Activated CD4-positive, alpha-beta T cell treated with anti-CD3 and anti-CD28 coated beads, Interleukin-2, amount 10 ng/mL, durations not matched to agents 24 days and 14 days (primary cell): ENCODE measurements at regions not wholly inside any gene's neighbourhood (a gene's known extent, or its start where the extent isn't known, plus 50 kb on each side); places are given as distances from the start of the nearest gene placed in this dataset.

Source experiments
- DNase-seq: peaks from one replicate; pipeline ENCODE4 v3.0.0; 2022
- H3K27ac Mint-ChIP-seq: one replicate; pipeline ENCODE4 v1.8.0; 2022; ENCODE audit warnings: mild to moderate bottlenecking, mixed read lengths
- H3K27me3 Mint-ChIP-seq: one replicate; pipeline ENCODE4 v1.8.0; 2022; ENCODE audit warnings: mixed read lengths
- H3K36me3 Mint-ChIP-seq: one replicate; pipeline ENCODE4 v1.8.0; 2022; ENCODE audit warnings: low read depth, mild to moderate bottlenecking, mixed read lengths
- H3K4me1 Mint-ChIP-seq: one replicate; pipeline ENCODE4 v1.8.0; 2021; ENCODE audit warnings: mixed read lengths
- H3K4me3 Mint-ChIP-seq: one replicate; pipeline ENCODE4 v1.8.0; 2022; ENCODE audit warnings: mild to moderate bottlenecking, moderate library complexity, mixed read lengths
- H3K9me3 Mint-ChIP-seq: one replicate; pipeline ENCODE4 v1.8.0; 2021; ENCODE audit warnings: mixed read lengths
- intact Hi-C: fragments of 100-400 bp; cut with micrococcal nuclease; formaldehyde crosslinking; loops from one replicate; pipeline ENCODE4 v1.15.1; 2023

GRCh38 chr18:27428716-27429475, 243.8 kb upstream of the CHST9 start:
- no peak for DNase-seq
- intact Hi-C loops: no loop called here
- no peaks in the 10 kb centered on the region for H3K4me1 Mint-ChIP-seq
- no peak overlapping the region for H3K27ac Mint-ChIP-seq
- no peaks in the 10 kb centered on the region for H3K27me3 Mint-ChIP-seq
- H3K36me3 Mint-ChIP-seq: no peaks in the 10 kb centered on the region
- H3K9me3 Mint-ChIP-seq: peaks cover 7% of the 10 kb centered on the region
- H3K4me3 Mint-ChIP-seq: no peak overlapping the region

- Mint-ChIP-seq H3K36me3 (no peaks in the 10 kb centered on the region), H3K27ac (no peak overlapping the region), H3K9me3 (peaks cover 7% of the 10 kb centered on the region), H3K27me3 (no peaks in the 10 kb centered on the region), H3K4me3 (no peak overlapping the region), H3K4me1 (no peaks in the 10 kb centered on the region)
- intact Hi-C loops: no loop called here
- DNase-seq: no peak
These were observed 243.0 kb upstream of the CHST9 start for GRCh38 chr18:27428120-27428519.

- intact Hi-C loops: no loop called here
- Mint-ChIP-seq H3K36me3 (no peaks in the 10 kb centered on the region), H3K9me3 (no peaks in the 10 kb centered on the region), H3K4me3 (no peak overlapping the region), H3K4me1 (no peaks in the 10 kb centered on the region), H3K27ac (no peak overlapping the region), H3K27me3 (no peaks in the 10 kb centered on the region)
- no peak for DNase-seq
These were observed 238.5 kb upstream of the CHST9 start for GRCh38 chr18:27423581-27423980.

- DNase-seq: no peak
- Mint-ChIP-seq H3K27ac (no peak overlapping the region), H3K9me3 (peaks cover 4% of the 10 kb centered on the region), H3K36me3 (no peaks in the 10 kb centered on the region), H3K4me3 (no peak overlapping the region), H3K4me1 (no peaks in the 10 kb centered on the region), H3K27me3 (no peaks in the 10 kb centered on the region)
- intact Hi-C loops: no loop called here
These were observed 234.5 kb upstream of the CHST9 start for GRCh38 chr18:27419646-27420045.

- Mint-ChIP-seq H3K27me3 (no peaks in the 10 kb centered on the region), H3K4me3 (no peak overlapping the region), H3K36me3 (no peaks in the 10 kb centered on the region), H3K9me3 (peaks cover 4% of the 10 kb centered on the region), H3K27ac (no peak overlapping the region), H3K4me1 (no peaks in the 10 kb centered on the region)
- no peak for DNase-seq
- intact Hi-C loops: no loop called here
These were observed 230.4 kb upstream of the CHST9 start for GRCh38 chr18:27415495-27415894.

GRCh38 chr18:27414682-27415081, 229.6 kb upstream of the CHST9 start:
- H3K27ac Mint-ChIP-seq: no peak overlapping the region
- no peaks in the 10 kb centered on the region for H3K36me3 Mint-ChIP-seq
- H3K4me1 Mint-ChIP-seq: no peaks in the 10 kb centered on the region
- H3K4me3 Mint-ChIP-seq: no peak overlapping the region
- H3K27me3 Mint-ChIP-seq: no peaks in the 10 kb centered on the region
- DNase-seq: no peak
- intact Hi-C loops: no loop called here
- H3K9me3 Mint-ChIP-seq: peaks cover 4% of the 10 kb centered on the region

GRCh38 chr18:27413495-27414401, 228.6 kb upstream of the CHST9 start:
- peaks cover 4% of the 10 kb centered on the region for H3K9me3 Mint-ChIP-seq

GRCh38 chr18:27412556-27412955, 227.4 kb upstream of the CHST9 start:
- Mint-ChIP-seq H3K36me3 (no peaks in the 10 kb centered on the region), H3K4me3 (no peak overlapping the region), H3K27me3 (no peaks in the 10 kb centered on the region), H3K27ac (no peak overlapping the region), H3K4me1 (no peaks in the 10 kb centered on the region), H3K9me3 (peaks cover 4% of the 10 kb centered on the region)
- no peak for DNase-seq
- intact Hi-C loops: no loop called here

More at GRCh38 chr18:27413495-27414401, 228.6 kb upstream of the CHST9 start:
- no peaks in the 10 kb centered on the region for H3K36me3 Mint-ChIP-seq
- no peak for DNase-seq
- no peak overlapping the region for H3K4me3 Mint-ChIP-seq
- H3K27ac Mint-ChIP-seq: no peak overlapping the region
- H3K27me3 Mint-ChIP-seq: no peaks in the 10 kb centered on the region
- no peaks in the 10 kb centered on the region for H3K4me1 Mint-ChIP-seq
- intact Hi-C loops: no loop called here

GRCh38 chr18:27411911-27412310, 226.8 kb upstream of the CHST9 start:
- Mint-ChIP-seq H3K27me3 (no peaks in the 10 kb centered on the region), H3K4me3 (no peak overlapping the region), H3K27ac (no peak overlapping the region), H3K9me3 (peaks cover 4% of the 10 kb centered on the region), H3K4me1 (no peaks in the 10 kb centered on the region), H3K36me3 (no peaks in the 10 kb centered on the region)
- intact Hi-C loops: no loop called here
- DNase-seq: no peak

- H3K9me3 Mint-ChIP-seq: no peaks in the 10 kb centered on the region
- DNase-seq: no peak
- no peak overlapping the region for H3K27ac Mint-ChIP-seq
- intact Hi-C loops: no loop called here
- H3K27me3 Mint-ChIP-seq: no peaks in the 10 kb centered on the region
- H3K4me1 Mint-ChIP-seq: no peaks in the 10 kb centered on the region
- no peaks in the 10 kb centered on the region for H3K36me3 Mint-ChIP-seq
- no peak overlapping the region for H3K4me3 Mint-ChIP-seq
These were observed 225.9 kb upstream of the CHST9 start for GRCh38 chr18:27411013-27411412.

- H3K4me3 Mint-ChIP-seq: no peak overlapping the region
- no peaks in the 10 kb centered on the region for H3K36me3 Mint-ChIP-seq
- no peak overlapping the region for H3K27ac Mint-ChIP-seq
- no peaks in the 10 kb centered on the region for H3K4me1 Mint-ChIP-seq
- H3K27me3 Mint-ChIP-seq: no peaks in the 10 kb centered on the region
- intact Hi-C loops: no loop called here
- DNase-seq: no peak
- no peaks in the 10 kb centered on the region for H3K9me3 Mint-ChIP-seq
These were observed 219.7 kb upstream of the CHST9 start for GRCh38 chr18:27404855-27405254.

- no peak for DNase-seq
- H3K27ac Mint-ChIP-seq: no peak overlapping the region
- H3K4me1 Mint-ChIP-seq: no peaks in the 10 kb centered on the region
- no peaks in the 10 kb centered on the region for H3K27me3 Mint-ChIP-seq
- intact Hi-C loops: no loop called here
- H3K9me3 Mint-ChIP-seq: no peaks in the 10 kb centered on the region
- H3K4me3 Mint-ChIP-seq: no peak overlapping the region
- no peaks in the 10 kb centered on the region for H3K36me3 Mint-ChIP-seq
These were observed 214.9 kb upstream of the CHST9 start for GRCh38 chr18:27400001-27400400.

- Mint-ChIP-seq H3K4me1 (no peaks in the 10 kb centered on the region), H3K9me3 (peaks cover 3% of the 10 kb centered on the region), H3K4me3 (no peak overlapping the region), H3K36me3 (no peaks in the 10 kb centered on the region), H3K27ac (no peak overlapping the region), H3K27me3 (no peaks in the 10 kb centered on the region)
- intact Hi-C loops: no loop called here
- no peak for DNase-seq
These were observed 210.6 kb upstream of the CHST9 start for GRCh38 chr18:27395752-27396151.

GRCh38 chr18:27394687-27395086, 209.6 kb upstream of the CHST9 start:
- no peaks in the 10 kb centered on the region for H3K36me3 Mint-ChIP-seq
- no peaks in the 10 kb centered on the region for H3K4me1 Mint-ChIP-seq
- H3K4me3 Mint-ChIP-seq: no peak overlapping the region
- no peaks in the 10 kb centered on the region for H3K27me3 Mint-ChIP-seq
- H3K9me3 Mint-ChIP-seq: peaks cover 4% of the 10 kb centered on the region
- intact Hi-C loops: no loop called here
- no peak for DNase-seq
- no peak overlapping the region for H3K27ac Mint-ChIP-seq
